AG04449 (cell line): ENCODE measurements at regions not wholly inside any gene's neighbourhood (a gene's known extent, or its start where the extent isn't known, plus 50 kb on each side); places are given as distances from the start of the nearest gene placed in this dataset.
"Not testable (repeated sequence)": the region's sequence is repeated elsewhere in the genome, so short reads cannot be mapped to it uniquely, and the experiment has no call there.

Source experiments
- CTCF ChIA-PET: fragments of 350-600 bp; formaldehyde crosslinking; extraction: SDS; loops from one replicate; lab custom pipeline; 2021; ENCODE audit warnings: antibody characterized with exemption; lab: Yijun Ruan, JAX
- POLR2A ChIA-PET: fragments of 400-600, 350-600 bp; formaldehyde crosslinking; extraction: SDS; loops from one replicate; lab custom pipeline; 2020; ENCODE audit warnings: antibody characterized with exemption, inconsistent platforms; lab: Yijun Ruan, JAX
- DNase-seq: peaks from one replicate; pipeline ENCODE4 v3.0.0-alpha.2; 2010; ENCODE audit warnings: low read depth, low spot score
- H3K4me3 ChIP-seq: 2 replicates; pipeline ENCODE4 v1.5.1; 2011; ENCODE audit warnings: low read depth, mild to moderate bottlenecking, control low read depth, low read length
- TF ChIP-seq, protein P1 (sequence below): IDR thresholded peaks from one replicate; pipeline ENCODE4 v1.5.1; 2011; ENCODE audit warnings: mild to moderate bottlenecking, moderate library complexity, low read length, control low read depth, inconsistent platforms; ENCODE audit not compliant: insufficient read depth; ENCODE audit errors: missing control alignments

- no peak overlapping the region for H3K4me3 ChIP-seq
- ChIA-PET CTCF (no interaction called here), POLR2A (no interaction called here)
- TF ChIP-seq, protein P1, sequence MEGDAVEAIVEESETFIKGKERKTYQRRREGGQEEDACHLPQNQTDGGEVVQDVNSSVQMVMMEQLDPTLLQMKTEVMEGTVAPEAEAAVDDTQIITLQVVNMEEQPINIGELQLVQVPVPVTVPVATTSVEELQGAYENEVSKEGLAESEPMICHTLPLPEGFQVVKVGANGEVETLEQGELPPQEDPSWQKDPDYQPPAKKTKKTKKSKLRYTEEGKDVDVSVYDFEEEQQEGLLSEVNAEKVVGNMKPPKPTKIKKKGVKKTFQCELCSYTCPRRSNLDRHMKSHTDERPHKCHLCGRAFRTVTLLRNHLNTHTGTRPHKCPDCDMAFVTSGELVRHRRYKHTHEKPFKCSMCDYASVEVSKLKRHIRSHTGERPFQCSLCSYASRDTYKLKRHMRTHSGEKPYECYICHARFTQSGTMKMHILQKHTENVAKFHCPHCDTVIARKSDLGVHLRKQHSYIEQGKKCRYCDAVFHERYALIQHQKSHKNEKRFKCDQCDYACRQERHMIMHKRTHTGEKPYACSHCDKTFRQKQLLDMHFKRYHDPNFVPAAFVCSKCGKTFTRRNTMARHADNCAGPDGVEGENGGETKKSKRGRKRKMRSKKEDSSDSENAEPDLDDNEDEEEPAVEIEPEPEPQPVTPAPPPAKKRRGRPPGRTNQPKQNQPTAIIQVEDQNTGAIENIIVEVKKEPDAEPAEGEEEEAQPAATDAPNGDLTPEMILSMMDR: no peak
- DNase-seq: no peak
These were observed 218.5 kb upstream of the STT3B start for GRCh38 chr3:31314258-31314657.

- DNase-seq: no peak
- CTCF ChIA-PET: no interaction called here
- POLR2A ChIA-PET: no interaction called here
- H3K4me3 ChIP-seq: no peak overlapping the region
- TF ChIP-seq, protein P1: no peak
These were observed 213.4 kb upstream of the STT3B start for GRCh38 chr3:31319332-31319731.

DNA sequence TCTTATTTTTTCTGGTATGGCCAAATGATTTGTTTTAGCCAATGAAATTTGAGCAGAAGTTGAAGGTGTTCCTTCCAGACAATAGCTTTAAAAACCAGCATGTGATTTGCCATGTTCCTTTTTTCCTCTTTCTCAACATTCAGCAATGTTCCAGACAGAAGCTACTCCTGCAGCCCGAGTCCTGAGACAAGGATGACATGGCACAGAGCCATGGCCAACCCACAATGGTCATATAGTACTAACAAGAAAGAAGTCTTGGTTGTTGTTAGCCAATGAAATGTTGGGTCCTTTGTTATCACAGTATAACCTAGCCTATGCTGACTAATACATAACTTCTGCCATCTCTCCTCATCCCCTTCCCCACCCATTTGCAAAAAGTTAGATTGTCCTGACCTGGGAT, 211.1 kb upstream of the STT3B start:
- TF ChIP-seq, protein P1: no peak
- no peak overlapping the region for H3K4me3 ChIP-seq
- no peak for DNase-seq
- CTCF ChIA-PET: no interaction called here
- POLR2A ChIA-PET: no interaction called here

- H3K4me3 ChIP-seq: no peak overlapping the region
- TF ChIP-seq, protein P1: no peak
- ChIA-PET POLR2A (interaction anchor here (0.7 kb wide), 1 partner anchor 218 kb away, joined by 3 read pairs; no protein-coding TSS in a partner anchor), CTCF (interaction anchor here (0.7 kb wide), 1 partner anchor 35 kb away, joined by 3 read pairs; no protein-coding TSS in a partner anchor)
- no peak for DNase-seq
These were observed 210.3 kb upstream of the STT3B start for GRCh38 chr3:31322460-31322859.

- CTCF ChIA-PET: not testable (repeated sequence)
These were observed 204.8 kb upstream of the STT3B start for GRCh38 chr3:31327826-31328357.

DNA sequence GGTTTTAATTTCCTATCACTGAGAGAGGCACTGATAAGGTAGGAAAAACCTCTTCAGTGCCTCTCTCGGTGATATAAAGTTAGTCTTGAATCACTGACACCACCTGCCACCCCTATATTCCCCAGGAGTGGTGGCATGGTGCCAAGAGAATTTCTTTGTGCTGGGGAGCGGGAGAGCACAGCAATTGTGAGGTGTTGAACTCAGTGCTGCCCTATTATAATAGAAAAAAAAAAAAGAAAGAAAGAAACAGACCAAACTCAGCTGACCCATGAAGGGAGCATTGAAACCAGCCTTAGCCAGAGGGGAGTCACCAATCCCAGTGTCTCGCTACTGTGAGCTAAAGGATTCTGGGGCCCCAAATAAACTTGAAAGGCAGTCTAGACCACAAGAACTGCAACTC, 201.4 kb upstream of the STT3B start:
- DNase-seq: no peak
- no peak overlapping the region for H3K4me3 ChIP-seq
- TF ChIP-seq, protein P1: no peak
- ChIA-PET POLR2A (no interaction called here), CTCF (no interaction called here)

More at GRCh38 chr3:31327826-31328357, 204.8 kb upstream of the STT3B start:
- DNase-seq, POLR2A ChIA-PET, H3K4me3 ChIP-seq: not testable (repeated sequence)

- TF ChIP-seq, protein P1: peak; percentile 10
- H3K4me3 ChIP-seq: no peak overlapping the region
- no peak for DNase-seq
- POLR2A ChIA-PET: no interaction called here
- CTCF ChIA-PET: interaction anchor here (0.8 to 1.9 kb wide), 3 partner anchors 11 to 15 kb away, joined by 3 to 6 read pairs (median 4); no protein-coding TSS in a partner anchor
These were observed 191.6 kb upstream of the STT3B start for GRCh38 chr3:31341130-31341529.
